Spleen (tissue), 7 donors: ENCODE measurements at regions not wholly inside any gene's neighbourhood (a gene's known extent, or its start where the extent isn't known, plus 50 kb on each side); places are given as distances from the start of the nearest gene placed in this dataset.

ENCODE experiments used
- CTCF ChIP-seq, 11 experiments: fragments of 200-600 bp in 7 of 11; fragments of 450-650 bp in 4 of 11; sonication (generic) in 4 of 11; IDR thresholded peaks in 8 of 11; conservative IDR thresholded peaks in 3 of 11; 1 replicate in 7 of 11; 2 replicates in 4 of 11; pipeline versions ENCODE4 v1.4.0 to v1.8.0; 2016 to 2021; ENCODE audit warnings: antibody characterized with exemption in 11 of 11, inconsistent platforms in 4 of 11, mild to moderate bottlenecking in 1 of 11
- POLR2A ChIP-seq, 3 donors: fragments of 450-650 bp; IDR thresholded peaks; one replicate each; pipeline ENCODE4 v1.5.1; 2017; ENCODE audit warnings: antibody characterized with exemption in 3 of 3, mild to moderate bottlenecking in 1 of 3
- donor health status: DM: no; HTN: no; CAD: no; lungs with moderate emphysema.
- donor health status: DM: no; HTN: no; CAD: no.
- donor health status: DM: no; HTN: no; CAD: no.

- no peak for TF ChIP-seq CTCF (IDR thresholded peaks at IDR 0.05 in 8 of 11, conservative IDR thresholded peaks at IDR 0.05 in 3 of 11)
- no peak for TF ChIP-seq POLR2A (IDR thresholded peaks at IDR 0.05)
Measured at GRCh38 chrX:55924574-55924973, 207.0 kb downstream of the RRAGB start.
